ENCODE measurements at regions not wholly inside any gene's neighbourhood (a gene's known extent, or its start where the extent isn't known, plus 50 kb on each side); places are given as distances from the start of the nearest gene placed in this dataset.

DNA sequence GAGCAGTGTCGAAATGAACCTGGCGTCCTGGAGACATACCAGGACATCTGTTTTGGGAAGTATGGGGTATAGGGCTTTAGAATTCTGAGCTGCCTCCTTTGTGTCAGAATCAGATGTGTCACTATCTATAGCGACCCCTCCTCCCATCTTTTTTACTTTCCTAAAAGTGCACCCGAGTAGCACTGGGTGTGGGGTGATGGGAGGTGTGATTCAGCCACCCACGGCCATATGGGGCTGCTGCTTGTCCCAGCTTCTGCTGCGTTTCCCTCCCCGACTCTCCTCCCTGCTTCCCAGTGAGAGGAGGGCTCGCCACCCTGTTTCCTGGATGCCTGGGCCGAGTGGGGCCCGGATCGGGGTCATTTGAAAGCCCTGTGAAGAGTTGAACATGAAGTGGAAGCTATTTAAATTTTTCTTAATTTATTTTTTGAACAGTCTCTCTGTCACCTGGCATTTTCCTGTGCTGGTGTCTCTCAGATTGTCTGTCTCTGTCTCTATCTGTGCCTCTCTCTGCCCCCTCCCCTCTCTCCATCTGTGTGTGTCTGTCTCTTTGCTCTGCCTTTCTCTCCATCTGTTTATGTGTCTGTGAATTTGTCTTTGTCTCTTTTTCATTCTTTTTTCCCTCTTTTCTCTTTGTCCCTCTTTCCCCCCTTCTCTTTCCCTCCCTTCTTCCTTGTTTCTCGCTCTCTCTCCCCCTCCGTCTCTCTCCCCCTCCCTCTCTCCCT lies 638.8 kb upstream of the EEF2KMT start:
- Histone ChIP-seq H3K4me3 (replicated peaks in 1 of 3; ENCODE audit: insufficient read depth in 1 of 3, low read depth in 1 of 3, low read length in 3 of 3) (no peak overlapping the region), H3K79me2 (ENCODE audit: control insufficient read depth, insufficient read depth, low read length) (no peaks in the 10 kb centered on the region), H3K27ac (ENCODE audit: insufficient read depth, low read depth, low read length) (no peak overlapping the region), H4K20me1 (replicated peaks; ENCODE audit: control insufficient read depth, extremely low read depth, insufficient read depth, low read length) (no peaks in the 10 kb centered on the region), H2AFZ (ENCODE audit: low read depth, low read length) (no peak overlapping the region), H3K36me3 (ENCODE audit: control insufficient read depth in 2 of 2, extremely low read depth in 1 of 2, insufficient read depth in 2 of 2, low read length in 2 of 2) (no peaks in the 10 kb centered on the region), H3K9me1 (replicated peaks; ENCODE audit: control insufficient read depth, extremely low read depth, insufficient read depth, low read length) (no peaks in the 10 kb centered on the region), H3K4me2 (ENCODE audit: insufficient read depth, low read length) (no peak overlapping the region), H3K9ac (replicated peaks; ENCODE audit: extremely low read depth, insufficient read depth, low read length) (no peak overlapping the region), H3K4me1 (ENCODE audit: control insufficient read depth, extremely low read depth, insufficient read depth, low read length) (no peaks in the 10 kb centered on the region), H3K27me3 (ENCODE audit: control insufficient read depth in 2 of 2, insufficient read depth in 2 of 2, low read length in 2 of 2) (no peaks in the 10 kb centered on the region), H3K9me3 (replicated peaks; ENCODE audit: control insufficient read depth, insufficient read depth, low read length) (peaks cover 3% of the 10 kb centered on the region)
- FAIRE-seq (no peak), DNase-seq (ENCODE audit: low read depth, low spot score) (no peak)
- intact Hi-C loops (cut with micrococcal nuclease) = no loop called here
- dilution Hi-C loops (cut with MboI; ENCODE audit: extremely low pct_ligation_motif_present, low sequenced_read_pairs) = no loop called here
- ChIA-PET CTCF (no interaction called here), POLR2A (no interaction called here)
- BruUV-seq (replicated peaks) = no TSS peak
- TF ChIP-seq EZH2 (IDR thresholded peaks at IDR 0.05; ENCODE audit: borderline replicate concordance, low read depth, low read length, severe bottlenecking) (no peak), GATA2 (IDR thresholded peaks at IDR 0.05; ENCODE audit: insufficient read depth, insufficient read length, low read depth, low read length) (no peak), POLR2AphosphoS5 (IDR thresholded peaks at IDR 0.05; ENCODE audit: insufficient read depth, low read depth, low read length) (no peak)
- TF ChIP-seq, protein P1, sequence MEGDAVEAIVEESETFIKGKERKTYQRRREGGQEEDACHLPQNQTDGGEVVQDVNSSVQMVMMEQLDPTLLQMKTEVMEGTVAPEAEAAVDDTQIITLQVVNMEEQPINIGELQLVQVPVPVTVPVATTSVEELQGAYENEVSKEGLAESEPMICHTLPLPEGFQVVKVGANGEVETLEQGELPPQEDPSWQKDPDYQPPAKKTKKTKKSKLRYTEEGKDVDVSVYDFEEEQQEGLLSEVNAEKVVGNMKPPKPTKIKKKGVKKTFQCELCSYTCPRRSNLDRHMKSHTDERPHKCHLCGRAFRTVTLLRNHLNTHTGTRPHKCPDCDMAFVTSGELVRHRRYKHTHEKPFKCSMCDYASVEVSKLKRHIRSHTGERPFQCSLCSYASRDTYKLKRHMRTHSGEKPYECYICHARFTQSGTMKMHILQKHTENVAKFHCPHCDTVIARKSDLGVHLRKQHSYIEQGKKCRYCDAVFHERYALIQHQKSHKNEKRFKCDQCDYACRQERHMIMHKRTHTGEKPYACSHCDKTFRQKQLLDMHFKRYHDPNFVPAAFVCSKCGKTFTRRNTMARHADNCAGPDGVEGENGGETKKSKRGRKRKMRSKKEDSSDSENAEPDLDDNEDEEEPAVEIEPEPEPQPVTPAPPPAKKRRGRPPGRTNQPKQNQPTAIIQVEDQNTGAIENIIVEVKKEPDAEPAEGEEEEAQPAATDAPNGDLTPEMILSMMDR (IDR thresholded peaks at IDR 0.05; ENCODE audit: extremely low read depth in 1 of 2, insufficient read depth in 1 of 2, low read depth in 1 of 2, low read length in 2 of 2) = no peak

DNA sequence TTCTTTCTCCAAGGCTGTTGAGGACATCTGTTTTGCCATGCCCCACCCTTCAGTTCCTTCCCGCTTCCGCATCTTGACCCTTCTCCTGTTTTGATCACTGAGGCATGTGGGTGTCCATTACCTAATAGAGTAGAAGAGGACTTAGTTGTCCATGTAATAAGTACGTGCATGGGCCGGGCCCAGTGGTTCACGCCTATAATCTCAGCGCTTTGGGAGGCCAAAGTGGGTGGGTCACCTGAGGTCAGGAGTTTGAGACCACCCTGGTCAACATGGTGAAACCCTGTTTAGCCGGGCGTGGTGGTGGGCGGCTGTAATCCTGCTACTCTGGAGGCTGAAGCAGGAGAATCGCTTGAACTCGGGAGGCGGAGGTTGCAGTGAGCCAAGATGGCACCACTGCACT lies 637.8 kb upstream of the EEF2KMT start:
- no peaks in the 10 kb centered on the region for H3K79me2 ChIP-seq (ENCODE audit: control insufficient read depth, insufficient read depth, low read length)
- no TSS peak for BruUV-seq (replicated peaks)
- intact Hi-C loops (cut with micrococcal nuclease) (no loop called here), dilution Hi-C loops (cut with MboI; ENCODE audit: extremely low pct_ligation_motif_present, low sequenced_read_pairs) (no loop called here)
- no peaks in the 10 kb centered on the region for H3K27me3 ChIP-seq (ENCODE audit: control insufficient read depth in 2 of 2, insufficient read depth in 2 of 2, low read length in 2 of 2)
- no peak overlapping the region for H2AFZ ChIP-seq (ENCODE audit: low read depth, low read length)
- FAIRE-seq (no peak), DNase-seq (ENCODE audit: low read depth, low spot score) (no peak)
- no peak overlapping the region for H3K9ac ChIP-seq (replicated peaks; ENCODE audit: extremely low read depth, insufficient read depth, low read length)
- ChIA-PET CTCF (no interaction called here), POLR2A (no interaction called here)
- no peak for TF ChIP-seq EZH2 (IDR thresholded peaks at IDR 0.05; ENCODE audit: borderline replicate concordance, low read depth, low read length, severe bottlenecking)
- TF ChIP-seq, protein P2, sequence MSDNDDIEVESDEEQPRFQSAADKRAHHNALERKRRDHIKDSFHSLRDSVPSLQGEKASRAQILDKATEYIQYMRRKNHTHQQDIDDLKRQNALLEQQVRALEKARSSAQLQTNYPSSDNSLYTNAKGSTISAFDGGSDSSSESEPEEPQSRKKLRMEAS (IDR thresholded peaks at IDR 0.05; ENCODE audit: insufficient read depth, insufficient read length) = no peak
- TF ChIP-seq, protein P1 (IDR thresholded peaks at IDR 0.05; ENCODE audit: extremely low read depth in 1 of 2, insufficient read depth in 1 of 2, low read depth in 1 of 2, low read length in 2 of 2) = no peak
- TF ChIP-seq GATA2 (IDR thresholded peaks at IDR 0.05; ENCODE audit: insufficient read depth, insufficient read length, low read depth, low read length) = no peak
- no peak for TF ChIP-seq JUN (IDR thresholded peaks at IDR 0.05; ENCODE audit: borderline replicate concordance, insufficient read depth, insufficient read length, low read depth)
- no peak for TF ChIP-seq POLR2AphosphoS5 (IDR thresholded peaks at IDR 0.05; ENCODE audit: insufficient read depth, low read depth, low read length)
- TF ChIP-seq MYC (IDR thresholded peaks at IDR 0.05; ENCODE audit: low read depth, low read length) = no peak
- no peak for TF ChIP-seq FOS (IDR thresholded peaks at IDR 0.05; ENCODE audit: borderline replicate concordance, insufficient read depth, low read length)
- TF ChIP-seq POLR2A (IDR thresholded peaks at IDR 0.05; ENCODE audit: low read depth, low read length) = no peak
- no peaks in the 10 kb centered on the region for H4K20me1 ChIP-seq (replicated peaks; ENCODE audit: control insufficient read depth, extremely low read depth, insufficient read depth, low read length)
- H3K4me1 ChIP-seq (ENCODE audit: control insufficient read depth, extremely low read depth, insufficient read depth, low read length) = no peaks in the 10 kb centered on the region
- peaks cover 4% of the 10 kb centered on the region for H3K9me3 ChIP-seq (replicated peaks; ENCODE audit: control insufficient read depth, insufficient read depth, low read length)
- H3K4me3 ChIP-seq (replicated peaks in 1 of 3; ENCODE audit: insufficient read depth in 1 of 3, low read depth in 1 of 3, low read length in 3 of 3) = no peak overlapping the region
- no peaks in the 10 kb centered on the region for H3K36me3 ChIP-seq (ENCODE audit: control insufficient read depth in 2 of 2, extremely low read depth in 1 of 2, insufficient read depth in 2 of 2, low read length in 2 of 2)
- H3K27ac ChIP-seq (ENCODE audit: insufficient read depth, low read depth, low read length) = no peak overlapping the region
- no peak overlapping the region for H3K4me2 ChIP-seq (ENCODE audit: insufficient read depth, low read length)
- H3K9me1 ChIP-seq (replicated peaks; ENCODE audit: control insufficient read depth, extremely low read depth, insufficient read depth, low read length) = no peaks in the 10 kb centered on the region
